COLO668 (cell line): ENCODE measurements at regions not wholly inside any gene's neighbourhood (a gene's known extent, or its start where the extent isn't known, plus 50 kb on each side); places are given as distances from the start of the nearest gene placed in this dataset.
"Not testable (repeated sequence)": the region's sequence is repeated elsewhere in the genome, so short reads cannot be mapped to it uniquely, and the experiment has no call there.

Source experiments
- DNase-seq: peaks from one replicate; lab custom pipeline; 2025; ENCODE audit not compliant: unreplicated experiment; lab: John Stamatoyannopoulos, UW

DNA sequence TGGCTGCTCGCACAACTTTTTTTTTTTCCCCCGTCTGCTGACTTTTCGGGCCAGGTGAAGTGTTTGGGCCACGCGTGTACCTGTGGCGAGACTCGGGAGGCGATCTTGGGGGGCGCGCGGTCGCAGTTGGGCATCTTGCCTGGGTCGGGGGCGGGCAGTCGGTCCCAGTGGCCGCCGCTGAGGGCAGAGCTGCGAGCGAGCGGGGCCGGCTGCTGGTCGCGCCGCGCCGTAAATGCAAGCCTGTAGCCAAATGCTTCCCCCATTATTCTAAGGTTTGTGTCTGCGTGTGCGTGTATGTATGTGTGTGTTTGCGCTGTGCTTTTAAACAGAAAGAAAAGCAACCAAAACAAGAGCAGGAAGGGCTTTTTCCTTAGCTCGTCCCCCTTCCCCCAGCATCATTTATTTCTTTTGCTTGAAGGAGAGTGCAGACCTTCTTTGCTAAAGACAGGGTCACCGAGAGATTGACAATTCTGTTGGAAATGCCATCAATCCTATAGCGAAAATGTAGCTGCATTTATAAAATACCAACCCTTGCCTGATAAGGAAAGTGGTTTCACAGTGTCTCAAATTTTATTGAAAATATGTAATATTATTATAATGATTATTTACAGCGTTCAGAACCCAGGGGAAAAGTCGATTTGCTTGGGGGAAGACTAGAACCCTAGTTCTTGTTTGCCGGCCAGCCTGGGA lies 143.2 kb upstream of the ZNF536 start:
- DNase-seq: no peak

DNA sequence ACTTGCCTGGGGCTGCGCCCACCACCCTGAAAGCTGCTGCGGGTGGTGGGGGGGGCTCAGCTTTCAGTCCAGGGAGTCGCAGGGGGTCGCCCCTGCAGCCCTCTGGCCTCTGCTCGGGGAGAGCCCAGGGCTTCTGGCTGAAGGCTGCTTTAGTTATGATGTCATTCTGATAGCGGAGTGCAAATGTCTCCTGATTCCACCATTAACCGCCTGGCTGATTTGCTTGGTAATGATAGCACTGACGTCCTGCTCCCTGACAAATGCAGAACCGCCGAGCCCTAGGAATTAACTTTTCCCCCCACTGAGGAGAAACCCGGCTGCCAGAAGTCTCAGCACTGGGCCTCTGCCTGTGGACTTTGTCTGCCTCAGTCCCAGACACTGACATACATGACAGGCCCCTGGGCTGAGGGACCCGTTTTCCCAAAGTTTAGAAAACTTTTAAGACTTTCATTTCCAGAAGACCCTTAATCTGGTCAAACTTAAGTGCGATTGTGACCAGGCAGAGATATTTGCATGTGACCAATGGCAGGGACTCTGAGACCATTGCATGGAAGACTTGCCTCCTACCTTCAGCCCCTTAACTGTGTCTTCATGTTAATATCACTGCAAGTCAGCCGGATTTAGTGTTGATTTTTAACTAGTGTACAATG lies 142.5 kb upstream of the ZNF536 start:
- no peak for DNase-seq

DNA sequence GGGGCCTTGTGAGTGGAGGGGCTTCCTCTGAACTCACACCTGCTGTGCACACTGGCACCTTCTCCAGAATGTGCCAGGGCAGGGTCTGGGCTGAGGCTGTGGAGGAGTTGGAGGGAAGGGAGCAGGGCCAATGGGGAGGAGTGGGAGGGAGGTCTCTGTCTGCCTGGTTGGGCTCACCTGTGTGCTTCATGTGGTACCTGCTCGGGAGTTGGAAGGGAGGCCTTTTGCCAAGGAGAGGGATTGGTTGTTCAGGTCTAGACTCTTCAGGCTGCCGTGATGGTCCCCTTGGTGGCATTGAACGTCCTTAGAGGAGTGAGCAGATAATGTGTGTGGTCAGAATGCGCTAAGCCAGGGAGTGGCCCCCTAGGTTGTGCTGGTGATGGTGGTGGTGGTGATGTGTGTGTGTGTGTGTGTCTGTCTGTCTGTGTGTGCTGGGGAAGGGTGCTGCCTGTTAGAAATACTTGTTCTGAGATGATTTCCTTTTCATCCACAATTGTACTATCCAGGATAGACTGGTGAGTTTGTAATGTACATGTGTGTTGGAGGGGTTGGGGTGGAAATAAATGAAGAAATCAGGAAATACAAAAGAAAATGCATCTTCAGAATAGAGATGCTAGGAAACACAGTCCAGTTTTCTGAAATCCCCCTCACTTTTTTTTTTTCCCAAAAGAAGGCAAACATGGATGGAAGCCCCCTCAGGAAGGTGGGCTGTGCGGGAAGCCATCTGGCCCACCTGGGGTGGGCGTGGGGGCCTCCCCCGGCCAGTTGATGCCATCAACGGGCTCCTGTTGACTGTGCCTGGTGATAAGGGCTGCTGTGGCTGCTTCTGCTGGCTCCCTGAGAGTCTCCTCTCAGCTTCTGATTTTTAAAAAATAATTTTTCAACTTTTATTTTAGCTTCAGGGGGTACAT lies 140.5 kb upstream of the ZNF536 start:
- DNase-seq: no peak

DNA sequence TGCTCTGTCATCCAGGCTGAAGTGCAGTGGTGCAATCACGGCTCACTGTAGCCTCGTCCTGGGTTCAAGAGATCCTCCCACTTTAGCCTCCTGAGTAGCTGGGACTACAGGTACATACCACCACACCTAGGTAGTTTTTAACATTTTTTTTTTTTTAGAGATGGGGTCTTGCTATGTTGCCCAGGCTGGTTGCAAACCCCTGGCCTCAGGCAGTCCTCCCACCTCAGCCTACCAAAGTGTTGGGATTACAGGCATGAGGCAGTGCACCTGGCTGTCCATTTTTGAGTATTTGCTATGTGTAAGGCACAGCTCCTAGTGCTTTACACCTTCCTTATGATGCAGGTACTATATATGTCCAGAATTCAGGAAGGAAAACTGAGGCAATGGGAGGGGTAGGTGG lies 138.8 kb upstream of the ZNF536 start:
- no peak for DNase-seq

DNA sequence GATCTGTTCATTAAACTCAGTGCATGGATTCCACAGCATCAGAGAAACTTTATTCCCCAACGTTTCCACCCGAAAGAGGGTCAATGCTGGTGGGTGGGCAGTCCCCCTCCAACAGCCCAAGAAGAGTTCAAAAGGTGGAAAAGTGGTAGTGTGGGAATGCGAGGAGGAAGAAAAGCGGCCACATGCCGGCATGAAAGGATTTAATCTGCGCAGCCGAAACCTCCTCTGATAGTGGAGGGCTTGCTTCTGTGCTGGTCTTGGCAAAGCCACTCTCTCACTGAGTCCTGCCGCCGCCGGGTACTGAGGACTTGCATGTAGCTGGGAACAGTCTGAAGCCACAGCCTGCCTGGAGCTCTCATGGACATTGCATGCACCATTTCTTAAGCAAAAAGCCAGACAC lies 136.2 kb upstream of the ZNF536 start:
- DNase-seq: no peak

DNA sequence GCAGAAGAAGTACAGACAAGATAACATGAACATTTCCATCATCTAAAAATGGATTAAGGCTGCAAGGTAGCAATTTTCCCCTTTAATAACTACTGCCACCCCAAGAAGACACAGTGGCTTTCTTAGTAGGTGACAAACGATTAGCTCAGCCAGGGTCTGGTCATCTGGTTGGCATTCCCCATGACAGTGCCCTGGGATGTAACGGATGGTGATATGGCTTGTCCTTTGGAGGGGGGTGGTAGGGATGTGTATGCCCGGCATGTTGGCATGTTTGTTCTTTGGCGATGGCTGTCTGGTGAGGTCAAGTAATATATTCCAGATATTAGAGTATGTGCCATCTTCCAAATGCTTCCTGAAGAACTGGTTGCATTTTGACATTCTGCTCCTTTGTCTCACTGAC lies 135.6 kb upstream of the ZNF536 start:
- no peak for DNase-seq

DNA sequence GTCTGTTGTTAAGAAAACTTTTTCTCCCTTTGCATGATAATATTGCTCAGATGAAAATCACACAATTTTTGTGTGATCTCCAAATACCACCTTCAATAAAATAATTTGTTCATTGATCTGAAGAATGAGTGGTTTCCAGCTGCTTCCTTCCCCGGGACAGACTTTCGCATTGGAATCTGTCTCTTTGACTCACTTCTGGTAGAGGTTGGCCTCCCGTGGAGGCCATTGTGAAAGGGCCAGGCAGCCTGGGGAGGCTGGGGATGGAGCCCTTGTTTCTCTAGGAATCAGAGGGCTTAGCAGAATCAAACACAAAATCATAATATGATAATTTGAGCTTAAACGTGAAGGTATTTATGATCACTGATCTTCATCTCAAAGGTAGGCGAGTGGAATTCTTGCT lies 135.0 kb upstream of the ZNF536 start:
- no peak for DNase-seq

DNA sequence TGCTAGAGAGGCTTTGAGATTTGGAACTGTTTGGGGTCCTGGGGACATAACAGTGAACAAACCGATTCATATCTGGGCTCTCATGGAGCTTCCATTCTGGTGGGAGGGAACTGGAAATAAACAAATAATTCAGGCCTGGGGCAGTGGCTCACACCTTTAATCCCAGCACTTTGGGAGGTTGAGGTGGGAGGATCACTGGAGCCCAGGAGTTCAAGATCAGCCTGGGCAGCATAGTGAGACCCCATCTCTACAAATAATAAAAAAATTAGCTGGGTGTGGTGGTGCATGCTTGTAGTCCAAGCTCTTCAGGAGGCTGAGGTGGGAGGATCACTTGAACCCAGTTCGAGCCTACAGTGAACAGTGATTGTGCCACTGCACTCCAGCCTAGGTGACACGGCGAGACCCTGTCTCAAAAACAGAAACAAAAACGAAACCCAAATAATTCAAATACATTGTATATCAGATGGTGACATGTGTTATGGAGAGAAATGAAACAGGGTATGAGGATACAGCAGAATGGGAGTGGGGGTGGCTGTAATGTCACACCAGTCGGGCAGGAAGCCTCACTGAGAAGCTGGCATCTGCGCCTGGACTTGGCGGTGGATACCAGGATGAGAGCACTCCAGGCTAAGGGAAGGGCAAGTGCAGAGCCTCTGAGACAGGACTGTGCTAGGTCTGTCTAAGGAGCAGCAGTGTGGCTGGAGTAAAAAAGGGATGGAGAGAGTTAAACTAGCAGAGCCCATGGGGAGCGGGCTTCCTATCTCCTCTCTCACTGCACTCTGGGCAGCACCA lies 131.1 kb upstream of the ZNF536 start:
- DNase-seq: no peak

DNA sequence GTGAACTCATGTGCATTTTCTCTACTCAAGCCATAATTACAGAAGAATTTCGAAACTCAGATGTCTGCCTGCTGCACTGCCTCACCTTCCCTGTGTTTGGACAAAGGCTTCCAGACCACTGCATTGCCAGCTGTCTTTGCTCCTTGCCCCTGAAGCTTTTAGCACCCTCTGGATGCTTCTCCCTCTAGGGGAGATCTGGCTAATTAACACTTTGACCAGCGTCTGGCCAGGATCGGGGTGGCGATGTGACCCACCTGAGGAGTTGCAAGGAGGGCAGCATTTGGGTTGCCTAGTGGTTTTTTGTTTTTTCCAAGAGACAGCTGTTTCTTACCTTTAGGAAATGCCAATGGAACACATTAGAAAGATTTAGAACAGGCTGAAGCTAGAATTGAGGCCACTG lies 127.7 kb upstream of the ZNF536 start:
- no peak for DNase-seq

DNA sequence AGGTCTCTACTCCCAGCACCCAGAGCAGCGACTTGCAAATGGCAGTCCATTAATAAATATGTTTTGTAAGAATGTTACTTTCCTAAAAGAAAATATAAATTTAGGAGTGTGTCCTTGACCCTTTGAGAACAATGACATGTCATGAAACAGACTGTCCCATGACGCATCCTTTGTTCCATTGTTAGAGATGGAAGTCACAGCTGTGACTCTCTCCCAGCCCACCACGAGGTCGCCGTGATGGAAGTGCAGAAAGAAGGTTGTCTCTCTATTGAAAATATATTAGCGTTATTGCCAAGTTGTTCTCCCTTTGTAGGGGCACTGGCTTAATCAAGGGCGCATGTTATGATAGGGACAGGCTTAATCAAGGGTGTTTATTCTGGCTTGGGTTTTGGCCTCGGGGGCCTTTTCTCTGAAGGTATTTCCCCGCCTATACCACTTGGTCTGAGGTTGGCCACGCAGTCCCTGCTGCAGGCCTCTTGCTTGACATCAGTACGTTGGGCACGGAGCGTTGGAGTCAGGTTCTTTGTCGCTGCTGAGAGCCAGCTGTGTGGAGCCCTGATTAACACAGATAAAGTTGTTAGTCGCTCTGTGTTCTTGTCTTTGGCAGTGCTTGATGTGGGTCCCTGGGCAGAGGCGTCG lies 126.7 kb upstream of the ZNF536 start:
- DNase-seq: no peak

DNA sequence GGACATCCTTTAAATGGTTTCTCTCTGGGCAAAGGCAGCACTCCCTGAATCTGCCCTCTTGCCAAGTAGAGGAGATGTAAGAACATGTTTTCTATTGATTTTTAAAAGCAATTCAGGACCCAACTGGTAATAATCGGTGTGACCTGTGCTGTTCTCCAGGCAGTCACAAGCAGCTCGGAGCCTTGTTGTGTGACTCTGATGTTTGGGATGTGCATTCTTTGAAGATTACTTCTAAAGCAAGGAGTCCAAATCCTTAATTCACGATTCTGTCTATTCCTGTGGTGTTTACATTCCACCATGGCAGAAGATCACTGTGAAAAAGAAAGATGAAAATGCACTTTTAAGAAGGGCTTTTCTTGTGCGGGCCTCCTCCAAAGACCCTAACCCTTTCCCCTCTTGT lies 122.3 kb upstream of the ZNF536 start:
- no peak for DNase-seq

DNA sequence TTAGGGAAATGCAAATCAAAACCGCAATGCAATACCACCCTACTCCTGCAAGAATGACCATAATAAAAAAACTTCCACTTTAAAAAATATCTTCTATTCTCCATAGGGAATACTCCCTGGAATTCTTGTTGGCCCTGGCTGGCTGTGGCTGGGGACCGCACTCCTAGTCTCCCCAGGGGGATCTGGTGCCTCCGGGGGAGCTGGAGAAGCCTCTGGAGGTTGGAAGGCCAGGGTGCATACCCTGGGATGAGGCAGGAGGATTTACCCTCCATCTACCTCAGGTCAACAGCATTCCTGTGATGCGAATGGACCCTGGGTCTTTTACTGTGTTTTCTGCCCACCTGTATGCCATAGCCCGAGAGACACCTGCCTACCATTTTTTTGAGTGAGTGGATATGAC lies 120.0 kb upstream of the ZNF536 start:
- no peak for DNase-seq

DNA sequence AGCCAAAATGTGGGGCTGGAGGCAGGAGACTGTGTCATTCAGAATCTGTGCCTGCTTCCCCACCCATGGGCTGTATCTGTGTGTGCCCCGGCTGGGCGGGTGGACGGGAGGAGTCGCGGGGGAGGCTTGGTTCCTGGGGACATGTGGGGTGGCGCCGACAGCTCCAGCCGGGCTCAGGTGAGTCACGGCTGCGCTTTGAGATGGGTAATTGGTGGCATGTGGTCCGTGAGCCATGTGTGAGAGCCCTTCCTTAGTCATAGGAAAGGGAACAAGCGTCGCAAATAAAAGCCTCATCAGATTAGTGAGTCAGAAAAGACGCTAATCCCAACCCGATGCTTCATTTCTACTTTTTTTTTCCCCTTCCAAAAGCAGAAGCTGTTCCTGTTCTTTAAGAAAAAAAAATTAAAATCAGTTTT lies 118.6 kb upstream of the ZNF536 start:
- no peak for DNase-seq

DNA sequence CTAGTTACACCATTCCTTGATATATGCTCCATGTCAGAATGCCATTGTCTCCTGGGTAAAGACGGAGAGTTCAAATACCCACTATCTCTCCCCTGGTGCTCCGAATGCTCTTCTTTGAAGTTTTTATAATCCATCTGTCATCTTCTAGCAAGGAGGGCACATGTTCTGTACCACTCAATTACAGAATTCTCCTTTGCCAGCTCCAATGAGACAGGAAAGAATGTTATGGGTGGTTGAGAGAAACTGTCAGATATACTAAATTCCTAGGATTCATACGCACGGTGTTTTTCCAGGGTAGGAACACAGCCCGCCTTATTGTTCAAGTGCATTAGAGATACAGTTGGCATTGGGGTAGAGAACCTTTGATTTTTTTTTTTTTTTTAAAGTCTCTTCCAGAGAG lies 118.0 kb upstream of the ZNF536 start:
- DNase-seq: no peak

DNA sequence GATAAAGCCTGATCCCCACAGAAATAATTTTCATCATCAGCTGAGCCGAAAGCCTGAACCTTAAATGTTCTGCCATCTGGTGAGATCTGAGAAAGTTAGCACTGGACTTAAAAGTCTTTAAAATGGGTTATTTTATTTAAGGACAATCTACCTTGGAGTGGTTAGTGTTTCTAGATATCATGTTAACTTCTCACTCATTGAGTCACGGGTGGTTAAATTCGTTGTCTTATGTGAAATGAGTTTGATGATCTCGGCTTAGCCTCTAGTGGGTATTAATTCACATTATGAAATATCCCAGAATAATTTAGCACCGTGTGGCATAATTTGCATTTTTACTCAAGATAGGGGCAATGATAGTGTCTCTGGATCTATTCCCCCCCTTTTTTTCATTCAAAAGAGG lies 117.4 kb upstream of the ZNF536 start:
- DNase-seq: no peak

DNA sequence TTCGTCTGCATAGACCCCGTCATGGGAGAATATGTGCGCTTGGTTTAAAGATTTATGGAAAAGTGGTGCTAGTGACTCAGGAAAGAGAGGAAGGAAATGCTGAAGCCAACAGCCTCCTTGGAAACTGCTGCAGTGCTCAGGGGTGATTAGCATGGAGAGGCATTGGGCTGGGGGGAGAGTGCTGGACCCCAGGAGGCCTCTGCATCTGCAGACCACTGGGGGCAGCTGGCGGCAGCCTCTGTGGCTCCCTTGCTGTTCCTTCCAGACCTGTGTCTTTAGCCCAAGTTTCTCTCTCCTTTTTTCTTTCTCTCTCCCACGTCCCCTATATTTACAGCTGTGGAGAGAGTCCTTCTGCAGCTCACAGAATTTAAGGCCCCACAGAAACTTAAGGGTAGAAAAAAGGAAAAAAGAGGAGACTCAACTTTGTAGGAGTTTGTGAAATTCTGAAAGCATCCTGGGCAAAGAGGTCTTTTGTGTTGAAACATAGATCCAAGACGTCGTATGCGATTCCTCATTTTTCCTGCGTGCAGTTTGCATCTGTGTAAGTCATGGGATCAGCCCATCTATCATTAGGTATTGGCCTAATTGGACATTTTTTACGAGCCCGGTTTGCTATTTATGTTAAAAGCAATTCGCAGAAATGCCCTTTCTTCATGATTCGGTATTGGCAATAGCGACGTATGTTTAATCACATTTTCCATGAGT lies 116.2 kb upstream of the ZNF536 start:
- DNase-seq: no peak

DNA sequence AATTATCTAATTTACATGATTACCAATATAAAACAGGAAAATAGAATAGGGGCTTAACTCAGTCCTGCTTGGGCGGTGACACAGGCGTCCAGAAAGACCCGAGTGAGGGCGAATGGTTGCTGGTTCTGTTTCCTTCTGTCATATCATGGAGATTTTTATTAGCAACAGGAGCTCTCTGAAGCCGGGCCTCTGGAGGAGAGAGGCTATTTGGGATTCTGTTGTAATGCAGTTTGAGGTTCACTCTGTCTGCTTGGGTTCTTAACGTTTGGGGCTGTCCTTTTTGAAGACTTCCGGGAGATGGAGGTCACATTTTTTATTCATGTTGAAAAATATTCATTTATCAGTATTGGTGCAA lies 115.7 kb upstream of the ZNF536 start:
- DNase-seq: no peak

DNA sequence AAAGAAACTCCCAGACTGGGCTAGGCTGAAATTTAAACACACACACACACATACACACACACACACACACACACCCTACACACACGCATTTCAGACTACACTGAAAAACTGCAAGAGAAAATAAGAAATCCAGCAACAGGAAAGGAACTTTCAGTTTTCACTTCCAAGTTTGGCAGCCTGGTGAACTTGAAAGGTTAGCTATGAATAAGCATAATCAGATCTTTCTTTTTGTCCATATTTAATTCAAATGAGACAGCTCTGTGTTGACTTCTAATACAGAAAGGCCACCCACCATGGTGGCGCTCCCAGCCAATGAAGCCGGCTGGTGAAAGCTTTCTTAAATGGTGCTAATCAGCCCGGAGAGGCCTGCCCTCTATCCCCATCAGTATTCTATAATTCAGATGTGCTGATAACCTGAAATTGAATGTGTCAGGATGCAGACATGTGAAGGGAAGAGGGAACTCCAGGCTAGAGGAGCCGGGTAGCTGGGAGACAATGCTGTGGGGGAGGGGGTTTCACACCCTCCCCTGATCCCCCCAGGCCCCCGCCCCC lies 108.3 kb upstream of the ZNF536 start:
- DNase-seq: no peak

DNA sequence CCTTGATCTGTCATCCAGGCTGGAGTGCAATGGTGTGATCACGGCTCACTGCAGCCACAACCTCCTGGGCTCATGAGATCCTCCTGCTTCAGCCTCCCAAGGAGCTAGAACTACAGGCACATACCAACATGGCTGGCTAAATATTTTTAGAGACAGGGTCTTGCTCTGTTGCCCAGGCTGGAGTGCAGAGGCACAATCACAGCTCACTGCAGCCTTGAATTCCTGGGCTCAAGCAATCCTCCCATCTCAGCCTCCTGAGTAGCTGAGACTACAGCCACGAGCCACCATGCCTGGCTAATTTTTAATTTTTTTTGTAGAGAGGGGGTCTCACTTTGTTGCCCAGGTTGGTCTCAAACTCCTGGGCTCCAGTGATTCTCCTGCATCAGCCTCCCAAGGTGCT lies 106.3 kb upstream of the ZNF536 start:
- not testable (repeated sequence) for DNase-seq

DNA sequence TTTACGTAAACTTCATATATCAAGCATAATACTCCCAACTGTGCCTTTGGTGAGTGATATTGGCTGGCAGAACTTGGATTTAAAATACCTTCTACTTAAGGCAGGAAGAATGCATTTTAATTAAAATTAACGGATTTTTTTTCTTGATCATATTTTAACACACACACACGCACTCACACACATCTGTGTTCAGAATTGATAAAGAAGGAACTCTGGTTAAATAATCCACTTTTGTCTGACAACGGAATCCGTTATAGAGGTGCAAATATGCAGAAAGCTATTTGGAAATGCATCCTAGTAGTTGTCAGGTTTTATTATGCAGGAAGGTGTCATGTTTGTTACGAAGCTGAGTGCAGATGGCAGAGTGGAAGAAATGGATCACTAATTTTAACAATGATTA lies 105.5 kb upstream of the ZNF536 start:
- no peak for DNase-seq
